RCC 7860 (cell line): ENCODE measurements at regions not wholly inside any gene's neighbourhood (a gene's known extent, or its start where the extent isn't known, plus 50 kb on each side); places are given as distances from the start of the nearest gene placed in this dataset.
"Not testable (repeated sequence)": the region's sequence is repeated elsewhere in the genome, so short reads cannot be mapped to it uniquely, and the experiment has no call there.

Source experiments
- DNase-seq: peaks from one replicate; pipeline ENCODE4 v3.0.0-alpha.2; 2015; ENCODE audit warnings: low spot score
- FAIRE-seq: peaks from 2 replicates; lab custom pipeline; 2012; peaks lifted over from hg19 to GRCh38; lab: Jason Lieb, UNC

GRCh38 chrX:117843749-117844148, 272.9 kb downstream of the KLHL13 start:
- DNase-seq (no peak), FAIRE-seq (no peak)

- peak; percentile 48 for DNase-seq
- peak; percentile 88 for FAIRE-seq
These were observed 276.0 kb downstream of the KLHL13 start for GRCh38 chrX:117840645-117841044.

- no peak for DNase-seq
These were observed 277.1 kb downstream of the KLHL13 start for GRCh38 chrX:117839544-117839943.

GRCh38 chrX:117838581-117839331, 277.9 kb downstream of the KLHL13 start:
- DNase-seq (no peak), FAIRE-seq (no peak)

More at GRCh38 chrX:117839544-117839943, 277.1 kb downstream of the KLHL13 start:
- FAIRE-seq = no peak

GRCh38 chrX:117835034-117835433, 281.6 kb downstream of the KLHL13 start:
- no peak for DNase-seq

GRCh38 chrX:117834076-117834475, 282.5 kb downstream of the KLHL13 start:
- DNase-seq (no peak), FAIRE-seq (no peak)

More at GRCh38 chrX:117835034-117835433, 281.6 kb downstream of the KLHL13 start:
- FAIRE-seq = no peak

GRCh38 chrX:117821472-117821871, 295.1 kb downstream of the KLHL13 start:
- DNase-seq, FAIRE-seq: not testable (repeated sequence)

GRCh38 chrX:117808426-117808825, 308.2 kb downstream of the KLHL13 start:
- DNase-seq (no peak), FAIRE-seq (no peak)

- FAIRE-seq (no peak), DNase-seq (no peak)
These were observed 313.1 kb downstream of the KLHL13 start for GRCh38 chrX:117803463-117803862.

GRCh38 chrX:117788339-117788738, 328.3 kb downstream of the KLHL13 start:
- no peak for FAIRE-seq
- DNase-seq = no peak

- FAIRE-seq (no peak), DNase-seq (no peak)
These were observed 345.2 kb downstream of the KLHL13 start for GRCh38 chrX:117771384-117771783.

- FAIRE-seq = no peak
- DNase-seq = no peak
These were observed 347.6 kb downstream of the KLHL13 start for GRCh38 chrX:117768861-117769604.

GRCh38 chrX:117765211-117765610, 351.4 kb downstream of the KLHL13 start:
- DNase-seq (no peak), FAIRE-seq (no peak)

GRCh38 chrX:117752745-117753144, 363.9 kb downstream of the KLHL13 start:
- DNase-seq = no peak
- FAIRE-seq = no peak

- no peak for FAIRE-seq
- DNase-seq = no peak
These were observed 365.5 kb downstream of the KLHL13 start for GRCh38 chrX:117751155-117751554.

- DNase-seq (no peak), FAIRE-seq (no peak)
These were observed 371.7 kb downstream of the KLHL13 start for GRCh38 chrX:117744958-117745357.

GRCh38 chrX:117743469-117744251, 372.9 kb downstream of the KLHL13 start:
- DNase-seq = no peak
- FAIRE-seq = no peak

GRCh38 chrX:117713411-117713810, 403.2 kb downstream of the KLHL13 start:
- FAIRE-seq (peak; percentile 88), DNase-seq (peak; percentile 33)

- no peak for FAIRE-seq
- no peak for DNase-seq
These were observed 404.8 kb downstream of the KLHL13 start for GRCh38 chrX:117711782-117712181.

GRCh38 chrX:117707948-117708743, 408.5 kb downstream of the KLHL13 start:
- DNase-seq (no peak), FAIRE-seq (no peak)
